ENCODE measurements at regions not wholly inside any gene's neighbourhood (a gene's known extent, or its start where the extent isn't known, plus 50 kb on each side); places are given as distances from the start of the nearest gene placed in this dataset.

DNA sequence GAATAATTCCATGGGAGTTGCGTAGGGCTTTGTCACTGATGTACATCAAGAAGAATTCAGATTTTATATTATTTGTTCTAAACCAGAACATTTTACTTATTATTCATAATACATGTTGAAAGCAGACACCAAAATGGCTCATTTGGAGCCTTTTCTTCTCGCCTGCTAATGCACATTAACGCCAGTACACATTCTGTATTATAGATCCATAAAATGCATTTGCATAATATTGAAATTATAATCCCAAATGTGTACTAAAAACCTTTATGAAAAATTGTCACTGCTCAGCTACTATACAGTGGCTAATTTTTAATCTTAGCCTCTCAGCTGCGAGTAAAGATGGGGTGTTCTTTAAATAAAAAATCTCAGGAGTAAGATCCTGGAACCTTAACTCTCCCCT lies 452.2 kb upstream of the HNRNPA3 start:
- Histone ChIP-seq H3K36me3 (no peaks in the 10 kb centered on the region), H3K27ac (no peak overlapping the region), H3K4me1 (peaks cover 0 to 7% (median 0%) of the 10 kb centered on the region in 9 donors), H3K4me3 (no peak overlapping the region), H3K27me3 (no peaks in the 10 kb centered on the region), H3K9me3 (no peaks in the 10 kb centered on the region)
- ATAC-seq (no peak), DNase-seq (no peak)
- TF ChIP-seq, protein P1, sequence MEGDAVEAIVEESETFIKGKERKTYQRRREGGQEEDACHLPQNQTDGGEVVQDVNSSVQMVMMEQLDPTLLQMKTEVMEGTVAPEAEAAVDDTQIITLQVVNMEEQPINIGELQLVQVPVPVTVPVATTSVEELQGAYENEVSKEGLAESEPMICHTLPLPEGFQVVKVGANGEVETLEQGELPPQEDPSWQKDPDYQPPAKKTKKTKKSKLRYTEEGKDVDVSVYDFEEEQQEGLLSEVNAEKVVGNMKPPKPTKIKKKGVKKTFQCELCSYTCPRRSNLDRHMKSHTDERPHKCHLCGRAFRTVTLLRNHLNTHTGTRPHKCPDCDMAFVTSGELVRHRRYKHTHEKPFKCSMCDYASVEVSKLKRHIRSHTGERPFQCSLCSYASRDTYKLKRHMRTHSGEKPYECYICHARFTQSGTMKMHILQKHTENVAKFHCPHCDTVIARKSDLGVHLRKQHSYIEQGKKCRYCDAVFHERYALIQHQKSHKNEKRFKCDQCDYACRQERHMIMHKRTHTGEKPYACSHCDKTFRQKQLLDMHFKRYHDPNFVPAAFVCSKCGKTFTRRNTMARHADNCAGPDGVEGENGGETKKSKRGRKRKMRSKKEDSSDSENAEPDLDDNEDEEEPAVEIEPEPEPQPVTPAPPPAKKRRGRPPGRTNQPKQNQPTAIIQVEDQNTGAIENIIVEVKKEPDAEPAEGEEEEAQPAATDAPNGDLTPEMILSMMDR (IDR thresholded peaks at IDR 0.05) = no peak
- 96% methylated on average over 4 of the region's 4 CpGs for WGBS, 2 donors
- intact Hi-C loops (cut with DNase I) = loop anchor here in 1 of 10 donors (10.0 kb wide), 1 partner anchor 1466 kb away; no protein-coding TSS in a partner anchor

DNA sequence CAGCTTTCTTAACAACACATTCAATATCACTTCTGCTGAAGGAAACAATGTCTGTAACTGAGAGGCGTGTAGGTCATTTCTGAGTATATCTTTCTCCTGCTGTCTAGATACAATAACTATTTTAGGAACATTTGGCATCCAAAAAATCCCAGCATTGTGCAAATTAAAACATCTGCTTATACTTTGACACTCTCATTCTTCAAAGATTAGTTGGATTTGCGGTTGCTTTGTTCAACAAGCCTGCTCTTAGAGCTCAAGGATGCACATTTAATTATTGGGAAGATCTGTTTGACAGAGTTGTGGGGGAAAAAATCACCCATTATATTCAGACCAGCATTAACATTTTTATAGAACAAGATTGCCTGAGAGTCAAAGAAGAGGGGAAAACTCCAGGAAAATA lies 449.5 kb upstream of the HNRNPA3 start:
- DNase-seq (no peak), ATAC-seq (no peak)
- Histone ChIP-seq H3K36me3 (no peaks in the 10 kb centered on the region), H3K4me1 (peaks cover 0 to 7% (median 0%) of the 10 kb centered on the region in 9 donors), H3K9me3 (no peaks in the 10 kb centered on the region), H3K4me3 (no peak overlapping the region), H3K27me3 (no peaks in the 10 kb centered on the region), H3K27ac (no peak overlapping the region)
- 66% methylated on average over 2 of the region's 2 CpGs for WGBS, 2 donors
- TF ChIP-seq, protein P1 (IDR thresholded peaks at IDR 0.05) = no peak
- intact Hi-C loops (cut with DNase I) = loop anchor here in 1 of 10 donors (10.0 kb wide), 1 partner anchor 1468 kb away; no protein-coding TSS in a partner anchor

DNA sequence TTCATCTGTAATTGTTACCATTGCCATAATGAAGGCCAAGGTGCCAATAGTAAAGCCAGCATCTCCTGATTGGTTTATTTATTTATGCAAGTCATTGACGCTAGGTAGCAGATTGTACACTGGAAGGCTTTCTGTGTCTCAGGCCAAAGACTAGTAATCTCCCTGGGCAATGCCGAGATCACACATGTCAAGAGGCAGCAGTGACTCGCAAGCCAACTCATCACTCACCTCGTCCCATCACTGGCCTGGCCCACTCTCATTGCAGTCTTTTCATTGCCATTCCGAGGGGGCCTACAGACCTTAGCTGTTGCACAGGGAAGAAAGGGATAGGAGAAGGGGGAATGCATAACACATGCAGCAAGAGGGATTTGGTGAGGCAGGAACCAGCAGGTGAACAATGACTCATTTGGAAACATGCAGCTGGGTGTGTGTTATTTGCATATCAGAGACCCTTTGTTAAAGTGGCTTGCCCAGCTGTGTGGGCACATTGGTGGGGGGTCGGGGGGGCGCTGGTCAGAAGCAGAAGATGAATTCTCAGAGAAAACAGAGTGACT lies 448.7 kb upstream of the HNRNPA3 start:
- Histone ChIP-seq H3K4me3 (no peak overlapping the region), H3K9me3 (no peaks in the 10 kb centered on the region), H3K36me3 (no peaks in the 10 kb centered on the region), H3K27ac (no peak overlapping the region), H3K27me3 (no peaks in the 10 kb centered on the region), H3K4me1 (peaks cover 0 to 7% (median 0%) of the 10 kb centered on the region in 9 donors)
- ATAC-seq (no peak), DNase-seq (no peak)
- 49 to 52% methylated on average over 7 of the region's 7 CpGs for whole genome bisulfite sequencing, 2 donors
- intact Hi-C loops (cut with DNase I) = loop anchor here in 1 of 10 donors (10.0 kb wide), 1 partner anchor 1469 kb away; no protein-coding TSS in a partner anchor
- TF ChIP-seq, protein P1 (IDR thresholded peaks at IDR 0.05) = no peak

DNA sequence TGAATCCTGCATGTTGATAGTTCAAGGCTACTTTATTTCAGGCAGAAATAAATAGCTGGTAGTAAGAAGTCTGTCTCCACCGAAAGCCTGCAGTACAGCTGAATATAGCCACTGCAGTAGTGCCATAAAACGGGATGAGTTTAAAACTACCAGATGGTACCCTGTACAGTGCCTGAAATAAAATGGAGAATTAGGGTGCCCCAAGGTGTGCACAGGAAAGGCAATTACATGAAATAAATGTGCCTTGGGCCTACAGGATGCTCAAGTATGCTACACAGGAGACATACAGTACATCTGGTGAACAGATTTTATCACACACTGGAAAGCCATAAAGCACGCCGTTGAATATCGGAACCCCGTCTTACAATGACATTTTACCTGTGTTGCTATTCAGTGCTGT lies 447.7 kb upstream of the HNRNPA3 start:
- Histone ChIP-seq H3K9me3 (no peaks in the 10 kb centered on the region), H3K4me1 (peaks cover 0 to 7% (median 0%) of the 10 kb centered on the region in 9 donors), H3K36me3 (no peaks in the 10 kb centered on the region), H3K27ac (no peak overlapping the region), H3K4me3 (no peak overlapping the region), H3K27me3 (no peaks in the 10 kb centered on the region)
- intact Hi-C loops (cut with DNase I) = loop anchor here in 1 of 10 donors (10.0 kb wide), 1 partner anchor 1470 kb away; no protein-coding TSS in a partner anchor
- no peak for DNase-seq
- TF ChIP-seq, protein P1 (IDR thresholded peaks at IDR 0.05) = no peak
- 89 to 96% methylated on average over 6 of the region's 6 CpGs for WGBS, 2 donors
- no peak for ATAC-seq

Data from heart right ventricle (tissue), 16 donors.